IMR-90 (cell line): ENCODE measurements at regions not wholly inside any gene's neighbourhood (a gene's known extent, or its start where the extent isn't known, plus 50 kb on each side); places are given as distances from the start of the nearest gene placed in this dataset.

Source experiments
- ATAC-seq: fragments of 200-7000 bp; cut with Tn5 transposase; 2 replicates; pipeline ENCODE4 v1.9.1; 2020; ENCODE audit warnings: low read depth, mild to moderate bottlenecking, moderate library complexity
- BruUV-seq: library from RNA; stranded (reverse); fragments of 400-500 nt; replicated peaks from 2 replicates; lab custom pipeline; 2021; lab: Mats Ljungman, UMichigan
- CTCF ChIA-PET: fragments of 300-600 bp; formaldehyde crosslinking; extraction: SDS; loops from one replicate; lab custom pipeline; 2021; ENCODE audit warnings: antibody characterized with exemption; lab: Yijun Ruan, JAX
- POLR2A ChIA-PET: fragments of 300-600 bp; sonication (Branson Sonifier 250); formaldehyde crosslinking; loops from one replicate; lab custom pipeline; 2022; ENCODE audit warnings: antibody characterized with exemption; ENCODE audit not compliant: unreplicated experiment; lab: Charles Lee
- DNase-seq: peaks from one replicate; pipeline ENCODE4 v3.0.0; 2013
- H2AFZ ChIP-seq: replicated peaks from 2 replicates; pipeline ENCODE3; 2013; ENCODE audit warnings: low read length, mild to moderate bottlenecking; ENCODE audit not compliant: poor library complexity
- H2AK5ac ChIP-seq: 2 replicates; pipeline ENCODE4 v1.6.1; 2013; ENCODE audit warnings: low read depth, low read length, inconsistent platforms
- H2AK9ac ChIP-seq: replicated peaks from 2 replicates; pipeline ENCODE3; 2013; ENCODE audit warnings: mild to moderate bottlenecking, low read depth, low read length, moderate library complexity; ENCODE audit not compliant: poor library complexity
- H2BK120ac ChIP-seq: 2 replicates; pipeline ENCODE4 v1.6.1; 2013; ENCODE audit warnings: low read depth, low read length, inconsistent platforms
- H2BK15ac ChIP-seq: 3 replicates; pipeline ENCODE4 v1.6.1; 2013; ENCODE audit warnings: low read depth, low read length, inconsistent platforms
- H2BK20ac ChIP-seq: 2 replicates; pipeline ENCODE4 v1.6.1; 2013; ENCODE audit warnings: low read depth, mild to moderate bottlenecking, inconsistent platforms, low read length, moderate library complexity
- H2BK5ac ChIP-seq: 2 replicates; pipeline ENCODE4 v1.6.1; 2013; ENCODE audit warnings: mild to moderate bottlenecking, low read depth, low read length, inconsistent platforms; ENCODE audit not compliant: poor library complexity, severe bottlenecking
- H3K14ac ChIP-seq: replicated peaks from 2 replicates; pipeline ENCODE4 v1.6.1; 2013; ENCODE audit warnings: low read depth, low read length, inconsistent platforms
- H3K18ac ChIP-seq: 2 replicates; pipeline ENCODE4 v1.6.1; 2013; ENCODE audit warnings: low read depth, low read length, control low read depth
- H3K23ac ChIP-seq: 2 replicates; pipeline ENCODE4 v1.6.1; 2013; ENCODE audit warnings: low read depth, low read length, inconsistent platforms
- H3K27ac ChIP-seq: 2 replicates; pipeline ENCODE4 v1.5.1; 2013; ENCODE audit warnings: mild to moderate bottlenecking, control low read depth, low read length; ENCODE audit not compliant: insufficient read depth
- H3K27me3 ChIP-seq: 2 replicates; pipeline ENCODE4 v1.6.1; 2013; ENCODE audit warnings: low read length; ENCODE audit not compliant: control insufficient read depth, insufficient read depth
- H3K36me3 ChIP-seq: 2 replicates; pipeline ENCODE4 v1.6.1; 2013; ENCODE audit warnings: low read length, mixed read lengths; ENCODE audit not compliant: control insufficient read depth, insufficient read depth
- H3K4ac ChIP-seq: 2 replicates; pipeline ENCODE4 v1.6.1; 2013; ENCODE audit warnings: low read depth, low read length, inconsistent platforms
- H3K4me1 ChIP-seq: 2 replicates; pipeline ENCODE4 v1.6.1; 2013; ENCODE audit warnings: low read length, mixed read lengths; ENCODE audit not compliant: control insufficient read depth, insufficient read depth
- H3K4me2 ChIP-seq: 2 replicates; pipeline ENCODE4 v1.6.1; 2013; ENCODE audit warnings: low read depth, mild to moderate bottlenecking, control low read depth, low read length, moderate library complexity
- H3K4me3 ChIP-seq: 2 replicates; pipeline ENCODE4 v1.5.1; 2013; ENCODE audit warnings: low read depth, mild to moderate bottlenecking, control low read depth, low read length, moderate library complexity; ENCODE audit not compliant: insufficient read depth
- H3K56ac ChIP-seq: 2 replicates; pipeline ENCODE4 v1.6.1; 2013; ENCODE audit warnings: low read length, inconsistent platforms; ENCODE audit not compliant: insufficient read depth; ENCODE audit errors: extremely low read depth
- H3K79me1 ChIP-seq, 2 experiments: 2 replicates each; pipeline ENCODE4 v1.6.1; 2013; ENCODE audit warnings: low read length in 2 of 2, inconsistent platforms in 1 of 2, low read depth in 1 of 2
- H3K9ac ChIP-seq: 2 replicates; pipeline ENCODE4 v1.6.1; 2013; ENCODE audit warnings: low read depth, low read length, control low read depth
- H3K9me1 ChIP-seq: 2 replicates; pipeline ENCODE4 v1.6.1; 2013; ENCODE audit warnings: low read length, inconsistent platforms; ENCODE audit not compliant: insufficient read depth
- H3K9me3 ChIP-seq: 2 replicates; pipeline ENCODE4 v1.6.1; 2013; ENCODE audit warnings: low read length; ENCODE audit not compliant: control insufficient read depth, insufficient read depth
- H4K20me1 ChIP-seq: 2 replicates; pipeline ENCODE4 v1.6.1; 2013; ENCODE audit warnings: low read length, inconsistent platforms; ENCODE audit not compliant: insufficient read depth
- H4K5ac ChIP-seq: 2 replicates; pipeline ENCODE4 v1.6.1; 2013; ENCODE audit warnings: mild to moderate bottlenecking, low read depth, low read length, control low read depth
- H4K8ac ChIP-seq, 2 experiments: 2 replicates each; pipeline ENCODE4 v1.6.1; 2013; ENCODE audit warnings: low read depth in 2 of 2, low read length in 2 of 2, control low read depth in 1 of 2, inconsistent platforms in 1 of 2
- H4K91ac ChIP-seq: 2 replicates; pipeline ENCODE4 v1.6.1; 2013; ENCODE audit warnings: low read depth, low read length, inconsistent platforms; ENCODE audit not compliant: insufficient read depth
- BHLHE40 ChIP-seq: fragments of 150-350 bp; IDR thresholded peaks from 2 replicates; pipeline ENCODE4 v1.6.1; 2016; ENCODE audit warnings: mild to moderate bottlenecking, low read depth, low read length
- CEBPB ChIP-seq: IDR thresholded peaks from 2 replicates; pipeline ENCODE4 v1.6.1; 2012; ENCODE audit warnings: low read depth, low read length, improper control_type of control experiment
- CTCF ChIP-seq: conservative IDR thresholded peaks from 2 replicates; pipeline ENCODE4 v1.5.1; 2012; ENCODE audit warnings: mild to moderate bottlenecking, low read depth, low read length, improper control_type of control experiment
- FOS ChIP-seq: fragments of 150-350 bp; IDR thresholded peaks from 2 replicates; pipeline ENCODE4 v1.6.1; 2016; ENCODE audit warnings: low read depth, low read length
- MAZ ChIP-seq: IDR thresholded peaks from 2 replicates; pipeline ENCODE4 v1.6.1; 2012; ENCODE audit warnings: low read depth, mild to moderate bottlenecking, low read length, improper control_type of control experiment, moderate library complexity, borderline replicate concordance
- MXI1 ChIP-seq: IDR thresholded peaks from 2 replicates; pipeline ENCODE4 v1.6.1; 2012; ENCODE audit warnings: low read depth, mild to moderate bottlenecking, low read length, moderate library complexity, borderline replicate concordance
- NFE2L2 ChIP-seq: fragments of 150-350 bp; IDR thresholded peaks from 2 replicates; pipeline ENCODE4 v1.6.1; 2016; ENCODE audit warnings: low read depth, mild to moderate bottlenecking, low read length
- POLR2A ChIP-seq: IDR thresholded peaks from 2 replicates; pipeline ENCODE4 v1.6.1; 2012; ENCODE audit warnings: mild to moderate bottlenecking, low read depth, low read length
- RFX5 ChIP-seq: IDR thresholded peaks from 2 replicates; pipeline ENCODE4 v1.8.0; 2012; ENCODE audit warnings: low read depth, mild to moderate bottlenecking, low read length, moderate library complexity
- SMC3 ChIP-seq: fragments of 150-350 bp; IDR thresholded peaks from 2 replicates; pipeline ENCODE4 v1.6.1; 2016; ENCODE audit warnings: low read depth, mild to moderate bottlenecking, antibody characterized with exemption, low read length, moderate library complexity
- WGBS, 2 experiments: methylation state at CpG; one replicate each; pipeline versions ENCODE4 v1.1.5 to v1.1.7; 2013; ENCODE audit warnings: missing lambda C conversion rate in 2 of 2; ENCODE audit not compliant: insufficient read length in 1 of 2; ENCODE audit errors: extremely low coverage in 2 of 2; 5-methylcytosine and 5-hydroxymethylcytosine counted together
- dilution Hi-C: fragments of 300-500 bp; cut with HindIII; formaldehyde crosslinking; loops from one replicate; pipeline ENCODE4 v1.14.3; 2018; ENCODE audit warnings: low sequenced_read_pairs; ENCODE audit not compliant: unreplicated experiment
- in situ Hi-C: fragments of 300-500 bp; cut with MboI; formaldehyde crosslinking; loops from 3 replicates; pipeline ENCODE4 v1.14.3; 2019; ENCODE audit warnings: low sequenced_read_pairs, inconsistent platforms, mixed read lengths
- intact Hi-C: fragments of 100-400 bp; cut with micrococcal nuclease; formaldehyde crosslinking; loops from 2 replicates; pipeline ENCODE4 v1.10.0; 2022

GRCh38 chr1:113243529-113243928 lies 146.8 kb upstream of the MAGI3 start:
- Histone ChIP-seq H2AK5ac (no peak overlapping the region), H2AFZ (no peak overlapping the region), H3K4me3 (no peak overlapping the region), H3K18ac (no peak overlapping the region), H2BK20ac (no peak overlapping the region), H3K79me1 (no peaks in the 10 kb centered on the region), H2BK15ac (no peak overlapping the region), H4K91ac (no peak overlapping the region), H3K14ac (no peak overlapping the region), H4K8ac (no peak overlapping the region), H3K27me3 (peaks cover 15% of the 10 kb centered on the region), H3K36me3 (no peaks in the 10 kb centered on the region), H3K56ac (no peak overlapping the region), H3K4ac (no peak overlapping the region), H3K9ac (no peak overlapping the region), H3K4me2 (no peak overlapping the region), H3K4me1 (no peaks in the 10 kb centered on the region), H3K9me1 (no peaks in the 10 kb centered on the region), H3K9me3 (no peaks in the 10 kb centered on the region), H2BK5ac (no peak overlapping the region), H4K20me1 (no peaks in the 10 kb centered on the region), H2AK9ac (no peak overlapping the region), H4K5ac (no peak overlapping the region), H2BK120ac (no peak overlapping the region), H3K27ac (no peak overlapping the region), H3K23ac (no peak overlapping the region)
- BruUV-seq, result no TSS peak
- dilution Hi-C loops (no loop called here), intact Hi-C loops (no loop called here), in situ Hi-C loops (no loop called here)
- POLR2A ChIA-PET, result no interaction called here
- CTCF ChIA-PET, result no interaction called here
- DNase-seq (no peak), ATAC-seq (no peak)
- no CpG with 5 or more reads among the region's 2 CpGs for WGBS, 2 experiments
- TF ChIP-seq MXI1 (no peak), SMC3 (no peak), MAZ (no peak), NFE2L2 (no peak), POLR2A (no peak), CEBPB (no peak), CTCF (no peak), FOS (no peak), RFX5 (no peak), BHLHE40 (no peak)
